ENCODE measurements at regions not wholly inside any gene's neighbourhood (a gene's known extent, or its start where the extent isn't known, plus 50 kb on each side); places are given as distances from the start of the nearest gene placed in this dataset.

- no peak for DNase-seq
These were observed 133.0 kb downstream of the ZDHHC21 start for GRCh38 chr9:14560194-14560593.

GRCh38 chr9:14554886-14555285, 138.3 kb downstream of the ZDHHC21 start:
- peak; percentile 1 for DNase-seq

DNA sequence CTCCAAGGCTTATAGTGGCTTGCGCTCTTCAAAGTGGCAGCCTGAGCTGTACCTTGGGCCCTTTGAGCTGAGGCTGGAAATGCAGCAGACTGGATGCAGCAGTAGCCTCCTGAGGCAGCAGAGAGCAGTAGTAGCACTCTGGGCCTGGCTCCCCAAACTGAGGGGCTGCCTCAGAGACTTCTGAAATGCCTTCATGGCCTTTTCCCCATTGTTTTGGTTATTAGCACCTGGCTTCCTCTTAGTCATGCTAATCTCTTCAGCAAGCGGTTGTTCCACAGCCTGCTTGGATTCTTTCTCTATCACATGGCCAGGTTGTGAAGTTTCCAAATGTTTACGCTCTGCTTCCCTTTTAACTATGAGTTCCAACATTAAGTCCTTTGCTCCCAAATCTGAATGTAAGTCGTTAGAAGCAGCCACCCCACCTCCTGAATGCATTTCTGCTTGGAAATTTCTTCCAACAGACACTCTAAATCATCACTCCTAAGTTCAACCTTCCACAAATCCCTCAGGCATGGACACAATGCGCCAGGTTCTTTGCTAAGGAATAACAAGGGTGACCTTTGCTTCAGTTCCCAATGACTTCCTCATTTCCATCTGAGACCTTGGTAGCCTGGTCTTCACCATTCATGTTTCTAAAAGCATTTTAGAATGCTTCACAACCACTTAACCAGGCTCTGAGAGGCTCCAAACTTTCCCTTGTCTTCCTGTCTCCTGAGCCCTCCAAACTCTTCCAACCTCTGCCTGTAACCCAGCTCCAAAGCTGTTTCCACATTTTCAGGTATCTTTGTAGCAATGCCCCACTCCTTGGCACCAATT, 145.8 kb downstream of the ZDHHC21 start:
- DNase-seq, result no peak

DNA sequence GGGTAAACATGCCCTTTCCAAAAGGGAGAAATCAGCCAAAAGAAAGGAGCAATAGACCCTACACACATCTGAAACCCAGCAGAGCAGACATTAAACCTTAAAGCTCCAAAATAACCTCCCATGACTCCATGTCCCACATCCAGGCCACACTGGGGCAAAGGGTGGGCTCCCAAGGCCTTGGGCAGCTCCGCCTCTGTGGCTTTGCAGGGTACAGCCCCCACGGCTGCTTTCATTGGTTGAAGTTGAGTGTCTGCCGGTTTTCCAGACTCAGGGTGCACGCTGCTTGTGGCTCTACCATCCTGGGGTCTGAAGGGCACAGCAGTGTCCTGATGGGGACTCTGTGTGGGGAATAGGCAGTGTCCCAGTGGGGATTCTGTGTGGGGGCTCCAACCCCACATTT, 146.5 kb downstream of the ZDHHC21 start:
- DNase-seq, result no peak

DNA sequence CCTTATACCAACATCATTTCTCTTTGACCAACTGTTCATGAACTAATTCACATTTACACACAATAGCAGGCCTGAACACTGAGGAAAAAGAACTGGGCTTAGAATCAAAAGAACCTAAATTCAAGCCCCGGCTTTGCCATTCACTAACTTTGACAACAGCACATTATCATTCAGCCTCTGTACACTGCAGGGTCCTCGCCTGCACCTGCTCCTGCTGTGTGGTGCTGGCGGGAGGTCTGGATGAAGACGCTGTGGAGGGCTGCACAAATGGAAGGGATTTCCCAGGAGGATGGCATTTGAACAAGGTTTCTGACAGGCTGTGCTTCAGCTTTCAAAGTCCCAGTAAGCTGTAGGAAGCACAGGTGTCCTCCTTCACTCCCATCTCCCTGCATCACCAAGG, 151.2 kb downstream of the ZDHHC21 start:
- no peak for DNase-seq

DNA sequence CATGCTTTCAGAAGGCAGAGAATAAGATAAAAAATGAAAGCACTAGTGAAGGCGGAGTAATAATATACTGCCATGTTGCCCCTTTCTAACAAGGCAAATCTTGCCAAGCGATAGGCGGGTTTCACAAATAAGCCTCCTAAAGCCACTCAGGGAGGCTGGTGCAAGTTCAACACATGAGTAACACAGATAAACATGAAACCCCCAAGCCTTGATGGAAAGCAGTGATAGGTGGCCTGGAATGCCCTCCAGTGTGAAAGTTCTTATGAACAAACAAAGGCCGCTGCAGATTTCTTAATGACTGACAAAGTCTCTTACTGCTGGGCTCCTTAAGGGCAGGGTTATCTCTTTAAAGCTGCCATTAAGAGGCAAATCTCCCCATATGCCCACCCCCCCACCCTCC, 154.7 kb downstream of the ZDHHC21 start:
- DNase-seq, result peak; percentile 2

DNA sequence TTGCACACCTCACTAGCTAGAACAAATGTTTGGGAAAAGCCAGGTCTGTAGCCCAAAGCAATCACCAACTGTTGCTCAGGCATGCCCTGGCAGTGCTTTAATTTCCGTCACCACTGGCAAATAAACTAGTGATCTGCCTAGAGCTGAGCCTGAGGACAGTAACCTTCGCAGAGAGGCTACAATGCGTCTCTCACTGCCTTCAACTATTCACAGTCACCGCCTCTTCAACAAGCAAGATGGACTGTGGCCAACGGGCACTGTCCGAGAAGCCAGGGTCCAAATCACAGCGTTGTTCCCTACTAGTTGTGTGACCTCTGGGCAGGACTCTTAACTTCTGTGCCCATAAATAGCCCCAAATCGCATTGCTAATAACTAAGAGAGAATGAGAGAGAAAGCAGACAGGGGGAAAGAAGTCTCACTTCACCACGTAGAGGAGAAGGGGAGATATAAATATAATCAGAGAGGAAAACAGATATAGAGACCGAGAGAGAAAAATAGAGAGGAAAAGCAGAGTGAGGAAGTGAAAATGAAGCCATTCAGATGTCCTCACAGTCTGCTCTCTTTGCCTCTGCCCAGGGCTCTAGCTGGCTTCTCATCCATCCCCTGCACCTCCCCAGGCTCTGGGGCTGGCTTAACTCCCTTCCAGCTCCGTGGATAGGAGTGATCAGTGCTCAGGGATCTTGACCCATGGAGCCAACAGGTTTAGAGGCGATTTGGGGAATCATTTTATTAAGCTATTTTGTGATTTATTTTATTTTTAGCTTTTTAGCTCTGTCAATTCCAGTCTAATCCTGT, 157.9 kb downstream of the ZDHHC21 start:
- DNase-seq, result no peak

DNA sequence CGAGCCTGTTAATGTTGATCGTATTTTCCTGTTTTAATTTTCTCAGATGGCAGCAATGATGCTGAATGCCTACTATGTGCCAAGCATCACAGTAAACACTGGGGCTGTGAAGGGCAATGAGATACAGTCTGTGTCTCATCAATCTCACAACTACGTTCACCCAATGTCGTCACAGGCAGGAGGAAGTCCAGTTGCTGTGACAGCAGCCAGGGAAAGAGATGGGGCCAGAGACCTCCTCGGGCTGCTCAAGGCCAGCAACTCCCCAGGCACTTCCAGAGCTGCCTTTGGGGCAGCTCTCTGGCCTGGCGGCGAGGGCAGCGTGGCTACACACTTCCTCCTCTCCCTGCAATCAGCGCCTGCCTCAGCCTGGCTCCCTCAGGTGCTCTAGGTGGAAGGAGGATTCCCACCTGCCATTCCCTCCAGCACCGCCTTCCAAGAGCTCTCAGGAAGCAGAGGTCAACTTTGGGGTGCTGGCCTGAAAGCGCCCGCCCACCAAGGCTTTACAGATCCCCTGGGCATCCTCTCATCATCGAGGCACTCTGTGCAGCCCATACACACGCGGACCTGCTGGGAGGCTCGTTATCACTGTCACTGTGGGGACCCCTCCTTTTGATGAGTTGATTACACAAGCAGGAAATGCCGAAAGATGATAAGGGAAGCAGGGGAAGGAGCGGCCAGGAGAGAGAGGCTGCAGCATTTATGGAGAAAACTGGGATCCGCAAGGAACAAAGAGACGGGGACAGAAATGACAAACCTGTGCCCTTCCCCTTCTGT, 159.2 kb downstream of the ZDHHC21 start:
- DNase-seq, result no peak

GRCh38 chr9:14532456-14533115, 160.6 kb downstream of the ZDHHC21 start:
- DNase-seq, result no peak

DNA sequence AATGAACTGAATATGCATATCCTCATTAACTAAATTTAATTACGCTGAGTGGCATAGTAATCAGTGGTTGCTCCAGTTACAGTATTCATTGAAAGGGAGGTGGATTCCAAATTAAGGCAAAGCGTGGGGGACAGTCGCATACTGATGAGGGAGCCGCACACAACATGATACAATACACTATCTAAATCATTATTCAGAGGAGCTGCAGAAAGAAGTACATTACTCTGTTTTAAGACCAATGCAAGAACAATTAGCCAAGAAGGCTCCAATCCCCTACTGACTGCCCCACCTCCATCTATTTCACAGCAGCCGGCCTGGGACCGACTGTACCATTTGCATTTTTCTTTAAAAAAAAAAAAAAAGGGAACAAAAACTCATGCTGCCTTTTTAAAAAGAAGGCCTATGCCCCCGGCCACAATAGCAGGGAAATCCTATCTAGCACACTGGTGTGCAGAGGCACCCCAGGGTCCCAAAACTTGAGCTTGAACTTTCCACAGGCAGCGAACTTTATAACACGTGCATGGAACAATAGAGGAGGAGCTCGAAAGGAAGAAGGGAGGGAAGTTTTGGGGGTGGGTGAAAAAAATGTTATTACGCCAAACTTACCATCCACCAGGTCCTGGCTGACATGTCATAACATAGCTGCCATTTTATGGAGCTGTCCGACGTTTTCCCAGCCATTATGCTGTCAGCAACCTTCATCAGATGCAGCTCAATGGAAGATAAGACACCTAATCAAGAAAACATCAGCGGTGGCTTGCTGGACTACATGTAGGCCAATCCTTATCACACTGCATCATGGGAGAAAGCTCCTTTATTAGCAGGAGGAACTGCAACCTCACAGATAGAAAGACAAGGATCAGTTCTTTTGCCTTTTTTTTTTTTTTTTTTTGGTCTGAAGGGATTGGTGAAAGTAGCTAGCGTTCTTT, 161.6 kb downstream of the ZDHHC21 start:
- no peak for DNase-seq

- no peak for DNase-seq
These were observed 162.4 kb downstream of the ZDHHC21 start for GRCh38 chr9:14530841-14531240.

GRCh38 chr9:14530366-14530765, 162.9 kb downstream of the ZDHHC21 start:
- DNase-seq, result no peak

- DNase-seq, result no peak
These were observed 163.6 kb downstream of the ZDHHC21 start for GRCh38 chr9:14529629-14530028.

GRCh38 chr9:14529054-14529453, 164.2 kb downstream of the ZDHHC21 start:
- DNase-seq, result no peak

DNA sequence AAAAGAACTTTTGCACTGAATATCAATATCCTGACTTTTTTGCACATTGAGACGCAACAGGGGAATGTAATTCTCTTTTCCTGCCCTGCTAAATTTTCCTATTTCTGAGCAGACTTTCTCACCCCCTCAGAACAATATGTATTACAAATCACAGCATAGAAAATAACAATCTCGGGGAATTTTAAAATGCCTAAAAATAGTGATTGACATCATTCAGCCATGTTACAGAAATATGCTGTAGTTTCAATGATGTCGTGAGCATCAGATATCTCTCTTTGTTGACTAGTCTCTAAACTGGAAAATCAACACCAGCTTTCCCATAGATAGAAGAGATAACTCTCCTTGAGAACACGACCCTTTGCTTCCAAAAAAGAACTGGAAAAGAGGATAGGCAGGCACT, 166.7 kb downstream of the ZDHHC21 start:
- DNase-seq, result no peak

GRCh38 chr9:14525856-14526255, 167.4 kb downstream of the ZDHHC21 start:
- DNase-seq, result no peak

DNA sequence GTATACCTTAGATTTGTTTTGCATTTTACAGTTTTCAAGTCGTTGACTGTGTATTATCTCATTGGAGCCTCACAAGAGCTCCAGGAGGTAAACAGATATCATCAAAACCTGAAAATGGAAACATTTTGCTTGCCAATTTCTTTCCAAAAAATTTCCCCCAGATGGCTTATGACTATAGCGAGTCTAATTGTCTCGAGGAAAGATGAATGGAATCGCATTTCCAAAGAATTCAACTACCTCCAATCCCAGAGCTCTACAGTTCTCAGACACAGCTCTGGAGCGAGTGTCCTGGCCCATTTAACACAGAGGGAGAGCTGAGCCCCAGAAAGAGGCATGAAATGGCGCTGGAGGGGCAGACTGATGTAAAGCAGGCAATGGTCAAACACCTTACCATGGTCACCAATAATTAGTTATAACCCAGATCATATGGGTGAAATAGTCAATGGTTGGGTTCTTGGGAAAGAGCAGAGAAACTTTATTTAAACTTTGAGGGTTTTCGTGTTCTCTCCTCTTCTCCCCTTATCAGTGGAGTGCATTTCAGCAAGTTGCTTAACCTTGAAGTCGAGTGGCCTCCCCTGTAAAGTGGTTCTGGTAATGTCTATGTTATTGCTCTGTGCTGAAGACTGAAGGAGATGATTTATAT, 168.2 kb downstream of the ZDHHC21 start:
- peak; percentile 11 for DNase-seq

- no peak for DNase-seq
These were observed 169.7 kb downstream of the ZDHHC21 start for GRCh38 chr9:14523545-14523944.

- peak; percentile 24 for DNase-seq
These were observed 170.4 kb downstream of the ZDHHC21 start for GRCh38 chr9:14522627-14523379.

DNA sequence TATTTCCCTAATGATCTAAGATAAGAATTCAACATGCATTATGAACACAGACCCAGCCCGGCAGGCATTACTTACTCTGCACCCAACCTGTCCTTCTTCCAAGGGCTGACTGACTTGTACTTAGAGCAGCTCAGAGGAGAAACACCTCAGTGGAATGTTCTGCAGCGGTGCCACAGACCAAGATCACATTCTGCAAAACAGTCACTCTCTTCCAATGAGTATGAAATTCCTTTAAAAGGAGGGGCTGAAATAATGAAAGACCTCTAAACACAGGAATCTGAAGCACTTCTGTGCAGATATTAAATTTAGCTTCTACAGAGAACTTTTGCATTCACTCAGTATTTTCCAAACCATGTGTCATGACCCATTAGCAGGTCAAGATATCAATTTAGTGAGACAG, 172.9 kb downstream of the ZDHHC21 start:
- DNase-seq, result no peak

All from OCI-M1 (cell line).